Activated T-cell treated with anti-CD3 and anti-CD28 coated beads, Interleukin-2, amount 50 U/mL, for 4 hours (primary cell): ENCODE measurements at regions not wholly inside any gene's neighbourhood (a gene's known extent, or its start where the extent isn't known, plus 50 kb on each side); places are given as distances from the start of the nearest gene placed in this dataset.

Experiments
- ATAC-seq, 2 donors: fragments of 200-7000 bp; cut with Tn5 transposase; one replicate each; pipeline ENCODE4 v1.10.0; 2021
- DNase-seq: peaks from one replicate; pipeline ENCODE4 v3.0.0-alpha.2; 2020
- H3K27me3 Mint-ChIP-seq: one replicate; pipeline ENCODE4 v1.8.0; 2021; ENCODE audit warnings: low read depth, mixed read lengths
- H3K36me3 Mint-ChIP-seq: one replicate; pipeline ENCODE4 v1.8.0; 2022; ENCODE audit warnings: mixed read lengths; ENCODE audit not compliant: insufficient read depth
- H3K4me1 Mint-ChIP-seq: one replicate; pipeline ENCODE4 v1.8.0; 2021; ENCODE audit warnings: low read depth, mixed read lengths
- H3K4me3 Mint-ChIP-seq: one replicate; pipeline ENCODE4 v1.8.0; 2021; ENCODE audit warnings: mild to moderate bottlenecking, moderate library complexity, mixed read lengths
- H3K9me3 Mint-ChIP-seq: one replicate; pipeline ENCODE4 v1.8.0; 2021; ENCODE audit warnings: mixed read lengths

DNA sequence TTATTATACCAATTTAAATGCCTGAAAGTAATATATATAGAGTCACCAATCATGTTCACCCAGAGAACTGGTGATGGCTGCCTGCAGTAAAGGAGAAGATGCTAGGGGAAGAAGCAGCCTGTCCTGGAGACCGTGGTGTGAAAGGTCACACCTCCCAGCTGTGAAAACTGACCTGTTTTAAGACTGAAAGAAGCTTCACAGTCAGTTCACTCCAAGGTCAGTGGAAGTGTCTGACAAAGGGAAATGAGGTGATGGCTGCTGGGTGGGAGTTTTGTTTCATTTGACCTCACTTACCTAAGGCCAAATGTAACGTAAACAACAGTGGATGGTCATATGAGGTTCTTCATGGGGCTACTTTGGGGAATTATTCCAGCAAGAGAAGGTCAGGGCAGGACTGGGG is 352.1 kb upstream of the GATB start:
- Mint-ChIP-seq H3K4me1 (peaks cover 84% of the 10 kb centered on the region), H3K27me3 (no peaks in the 10 kb centered on the region)

DNA sequence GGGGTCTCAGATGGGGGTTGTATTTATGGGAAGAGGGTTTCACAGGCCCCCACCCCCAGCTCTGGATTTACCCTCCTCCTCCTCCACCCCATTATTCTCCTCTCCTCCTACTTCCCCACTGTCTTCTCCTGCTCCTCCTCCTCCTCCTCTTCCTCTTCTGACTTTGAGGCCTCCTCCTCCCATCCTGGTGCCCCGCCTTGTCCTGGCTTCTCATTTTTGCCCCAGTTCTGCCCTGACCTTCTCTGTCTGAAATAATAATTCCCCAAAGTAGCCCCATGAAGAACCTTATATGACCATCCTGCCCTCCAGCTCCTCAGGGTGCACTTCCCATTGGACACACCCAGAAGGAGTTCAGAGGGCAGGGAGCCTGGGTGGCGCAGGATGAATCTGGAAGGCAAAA is 351.4 kb upstream of the GATB start:
- Mint-ChIP-seq H3K36me3 (no peaks in the 10 kb centered on the region), H3K4me1 (peaks cover 85% of the 10 kb centered on the region), H3K9me3 (peaks cover 6% of the 10 kb centered on the region), H3K27me3 (no peaks in the 10 kb centered on the region), H3K4me3 (no peak overlapping the region)
- DNase-seq (no peak), ATAC-seq (no peak)

More for the DNA sequence above, 352.1 kb upstream of the GATB start:
- no peak for ATAC-seq
- Mint-ChIP-seq H3K4me3 (no peak overlapping the region), H3K36me3 (no peaks in the 10 kb centered on the region), H3K9me3 (peaks cover 6% of the 10 kb centered on the region)
- no peak for DNase-seq

GRCh38 chr4:152110780-152111179 is 350.0 kb upstream of the GATB start:
- Mint-ChIP-seq H3K27me3 (no peaks in the 10 kb centered on the region), H3K9me3 (no peaks in the 10 kb centered on the region), H3K4me1 (peaks cover 85% of the 10 kb centered on the region), H3K4me3 (no peak overlapping the region), H3K36me3 (no peaks in the 10 kb centered on the region)
- ATAC-seq = no peak
- DNase-seq = no peak

GRCh38 chr4:152109531-152110509 is 349.0 kb upstream of the GATB start:
- Mint-ChIP-seq H3K9me3 (no peaks in the 10 kb centered on the region), H3K4me1 (peaks cover 84% of the 10 kb centered on the region), H3K27me3 (no peaks in the 10 kb centered on the region), H3K4me3 (no peak overlapping the region), H3K36me3 (peaks cover 2% of the 10 kb centered on the region)
- DNase-seq (no peak), ATAC-seq (no peak)

GRCh38 chr4:152107736-152108500 is 347.1 kb upstream of the GATB start:
- H3K4me1 Mint-ChIP-seq = peaks cover 87% of the 10 kb centered on the region
- peaks cover 6% of the 10 kb centered on the region for H3K36me3 Mint-ChIP-seq
- no peak overlapping the region for H3K4me3 Mint-ChIP-seq
- ATAC-seq (no peak), DNase-seq (no peak)
- H3K9me3 Mint-ChIP-seq = no peaks in the 10 kb centered on the region
- H3K27me3 Mint-ChIP-seq = no peaks in the 10 kb centered on the region

- H3K9me3 Mint-ChIP-seq = no peaks in the 10 kb centered on the region
- no peak overlapping the region for H3K4me3 Mint-ChIP-seq
- H3K4me1 Mint-ChIP-seq = peaks cover 88% of the 10 kb centered on the region
- DNase-seq = no peak
- H3K36me3 Mint-ChIP-seq = peaks cover 6% of the 10 kb centered on the region
- ATAC-seq = no peak
- H3K27me3 Mint-ChIP-seq = no peaks in the 10 kb centered on the region
Measured at GRCh38 chr4:152106781-152107321, 346.0 kb upstream of the GATB start.

- Mint-ChIP-seq H3K27me3 (no peaks in the 10 kb centered on the region), H3K9me3 (no peaks in the 10 kb centered on the region), H3K36me3 (peaks cover 6% of the 10 kb centered on the region), H3K4me1 (peaks cover 93% of the 10 kb centered on the region), H3K4me3 (no peak overlapping the region)
- ATAC-seq (no peak), DNase-seq (no peak)
Measured at GRCh38 chr4:152106113-152106763, 345.4 kb upstream of the GATB start.

- Mint-ChIP-seq H3K9me3 (no peaks in the 10 kb centered on the region), H3K4me1 (peaks cover 99% of the 10 kb centered on the region), H3K4me3 (no peak overlapping the region), H3K36me3 (peaks cover 6% of the 10 kb centered on the region), H3K27me3 (no peaks in the 10 kb centered on the region)
- no peak for DNase-seq
- no peak for ATAC-seq
Measured at GRCh38 chr4:152104901-152105357, 344.1 kb upstream of the GATB start.

GRCh38 chr4:152104356-152104755 is 343.5 kb upstream of the GATB start:
- Mint-ChIP-seq H3K4me3 (no peak overlapping the region), H3K27me3 (no peaks in the 10 kb centered on the region)

GRCh38 chr4:152103181-152103901 is 342.5 kb upstream of the GATB start:
- ATAC-seq (no peak), DNase-seq (no peak)
- H3K9me3 Mint-ChIP-seq = no peaks in the 10 kb centered on the region
- peak overlapping the region; percentile 79 for H3K4me3 Mint-ChIP-seq
- H3K4me1 Mint-ChIP-seq = peaks cover 98% of the 10 kb centered on the region
- H3K36me3 Mint-ChIP-seq = peaks cover 6% of the 10 kb centered on the region
- H3K27me3 Mint-ChIP-seq = no peaks in the 10 kb centered on the region

More at GRCh38 chr4:152104356-152104755, 343.5 kb upstream of the GATB start:
- Mint-ChIP-seq H3K36me3 (peaks cover 6% of the 10 kb centered on the region), H3K4me1 (peaks cover 99% of the 10 kb centered on the region), H3K9me3 (no peaks in the 10 kb centered on the region)
- ATAC-seq (no peak), DNase-seq (no peak)

DNA sequence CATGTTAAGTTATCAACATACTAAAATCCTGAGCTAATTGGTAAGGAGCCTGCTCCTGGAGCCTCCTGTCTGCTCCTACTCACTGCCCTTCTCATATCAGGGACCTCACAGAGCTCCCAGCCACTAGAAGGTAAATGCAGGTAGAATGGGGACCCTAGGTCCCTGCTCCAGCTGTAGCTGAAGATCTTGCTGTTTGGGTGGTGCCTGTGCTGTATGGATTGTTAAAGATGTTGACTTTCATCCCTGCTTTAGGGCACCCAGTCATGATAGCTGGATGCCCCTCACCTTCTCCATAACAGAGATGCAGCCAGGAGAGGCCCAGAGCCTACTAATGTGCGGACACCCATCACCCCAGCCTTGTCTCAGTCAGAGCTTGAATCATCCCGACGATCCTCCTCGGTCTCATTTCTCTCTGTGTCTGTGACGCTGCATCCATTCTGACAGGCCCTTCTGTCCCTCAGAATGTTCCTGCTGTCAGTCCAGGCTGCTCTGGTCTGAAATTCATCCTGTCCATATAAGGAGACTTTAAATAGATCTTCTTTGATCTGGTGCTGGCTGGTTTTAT is 341.7 kb upstream of the GATB start:
- ATAC-seq = peak in 1 of 2 donors; percentile 25
- peaks cover 94% of the 10 kb centered on the region for H3K4me1 Mint-ChIP-seq
- no peaks in the 10 kb centered on the region for H3K9me3 Mint-ChIP-seq
- H3K36me3 Mint-ChIP-seq = peaks cover 6% of the 10 kb centered on the region
- H3K27me3 Mint-ChIP-seq = no peaks in the 10 kb centered on the region
- no peak for DNase-seq
- H3K4me3 Mint-ChIP-seq = peak overlapping the region; percentile 79

GRCh38 chr4:152101556-152102435 is 341.0 kb upstream of the GATB start:
- DNase-seq = no peak
- Mint-ChIP-seq H3K36me3 (peaks cover 6% of the 10 kb centered on the region), H3K4me1 (peaks cover 93% of the 10 kb centered on the region), H3K27me3 (no peaks in the 10 kb centered on the region), H3K4me3 (peak overlapping the region; percentile 79), H3K9me3 (no peaks in the 10 kb centered on the region)
- ATAC-seq = peak; percentile 3 to 6
